Transverse colon (tissue), 4 donors: ENCODE measurements at regions not wholly inside any gene's neighbourhood (a gene's known extent, or its start where the extent isn't known, plus 50 kb on each side); places are given as distances from the start of the nearest gene placed in this dataset.

Experiments used
- DNase-seq: peaks from one replicate; pipeline ENCODE4 v3.0.0-alpha.2; 2019
- H3K27ac ChIP-seq, 4 donors: fragments of 200-600 bp; sonication (generic); 2 replicates each; pipeline ENCODE4 v1.5.1; 2016 to 2018; ENCODE audit warnings: inconsistent platforms in 4 of 4
- H3K27me3 ChIP-seq: fragments of 200-600 bp; sonication (generic); 2 replicates; pipeline ENCODE4 v1.5.1; 2017; ENCODE audit warnings: inconsistent platforms
- H3K36me3 ChIP-seq, 4 donors: fragments of 200-600 bp; sonication (generic); 2 replicates each; pipeline ENCODE4 v1.5.1; 2017 to 2019; ENCODE audit warnings: inconsistent platforms in 4 of 4
- H3K4me1 ChIP-seq, 4 donors: fragments of 200-600 bp; sonication (generic); 2 replicates each; pipeline ENCODE4 v1.5.1; 2017 to 2020; ENCODE audit warnings: inconsistent platforms in 4 of 4
- H3K4me3 ChIP-seq, 4 donors: fragments of 200-600 bp; sonication (generic); 1 replicate in 1 of 4; 2 replicates in 3 of 4; pipeline versions ENCODE4 v1.5.1 to v1.6.1; 2017 to 2019; ENCODE audit warnings: inconsistent platforms in 4 of 4
- H3K9me3 ChIP-seq, 2 donors: fragments of 200-600 bp; sonication (generic); 2 replicates each; pipeline ENCODE4 v1.5.1; 2017 to 2019; ENCODE audit warnings: inconsistent platforms in 2 of 2
- CTCF ChIP-seq, 5 experiments: fragments of 200-600 bp in 3 of 5; fragments of 450-650 bp in 2 of 5; sonication (generic) in 3 of 5; IDR thresholded peaks; 1 replicate in 2 of 5; 2 replicates in 3 of 5; pipeline ENCODE4 v1.5.1; 2016 to 2017; ENCODE audit warnings: antibody characterized with exemption in 5 of 5, inconsistent platforms in 3 of 5, mild to moderate bottlenecking in 2 of 5, moderate library complexity in 1 of 5
- EP300 ChIP-seq: sonication (generic); formaldehyde crosslinking; IDR thresholded peaks from one replicate; pipeline ENCODE4 v1.6.1; 2017; ENCODE audit warnings: antibody characterized with exemption, low read depth
- POLR2A ChIP-seq: fragments of 450-650 bp; IDR thresholded peaks from one replicate; pipeline ENCODE4 v1.6.1; 2016; ENCODE audit warnings: antibody characterized with exemption, mild to moderate bottlenecking, moderate library complexity
- POLR2AphosphoS5 ChIP-seq, 3 donors: sonication (generic); formaldehyde crosslinking; IDR thresholded peaks; one replicate each; pipeline ENCODE4 v1.6.1; 2016; ENCODE audit warnings: antibody characterized with exemption in 3 of 3
- WGBS, 2 donors: methylation state at CpG; one replicate each; pipeline ENCODE4 v1.1.5; 2018; ENCODE audit warnings: low coverage in 1 of 2; 5-methylcytosine and 5-hydroxymethylcytosine counted together
- in situ Hi-C, 4 donors: fragments of 200-750 bp; cut with MboI; loops; one replicate each; pipeline versions ENCODE4 v1.15.0 to v1.15.1; 2017; ENCODE audit warnings: low sequenced_read_pairs in 3 of 4, low pct_ligation_motif_present in 1 of 4, low pct_unique_long_range_greater_than_20kb in 1 of 4
- intact Hi-C: fragments of 100-400 bp; cut with DNase I; formaldehyde crosslinking; loops from one replicate; pipeline ENCODE4 v1.15.1; 2023; ENCODE audit warnings: low total_unique reads

GRCh38 chr10:9621216-9621615, 1396.5 kb upstream of the CELF2 start:
- Histone ChIP-seq H3K4me3 (no peak overlapping the region), H3K4me1 (peaks cover 0 to 3% (median 0%) of the 10 kb centered on the region in 4 donors), H3K27ac (no peak overlapping the region), H3K27me3 (no peaks in the 10 kb centered on the region), H3K9me3 (no peaks in the 10 kb centered on the region), H3K36me3 (no peaks in the 10 kb centered on the region)
- WGBS, 2 donors, result 43 to 63% methylated on average over 4 to 6 of the region's 6 CpGs
- no peak for DNase-seq
- no peak for TF ChIP-seq CTCF (IDR thresholded peaks at IDR 0.05)
- TF ChIP-seq POLR2A, result no peak
- TF ChIP-seq POLR2AphosphoS5 (IDR thresholded peaks at IDR 0.05), result no peak
- TF ChIP-seq EP300, result no peak
- intact Hi-C loops (no loop called here), in situ Hi-C loops (loop anchor here in 1 of 4 donors (25.0 kb wide), 1 partner anchor 1416 kb away; no protein-coding TSS in a partner anchor)

- TF ChIP-seq CTCF (IDR thresholded peaks at IDR 0.05) (no peak), EP300 (no peak), POLR2AphosphoS5 (IDR thresholded peaks at IDR 0.05) (no peak), POLR2A (no peak)
- intact Hi-C loops, result no loop called here
- no peaks in the 10 kb centered on the region for H3K27me3 ChIP-seq
These were observed 1392.4 kb upstream of the CELF2 start for GRCh38 chr10:9625304-9625703.

GRCh38 chr10:9634466-9634865, 1383.2 kb upstream of the CELF2 start:
- no peak for DNase-seq
- intact Hi-C loops (no loop called here), in situ Hi-C loops (no loop called here)
- H3K9me3 ChIP-seq, result no peaks in the 10 kb centered on the region
- H3K27me3 ChIP-seq, result no peaks in the 10 kb centered on the region
- no peaks in the 10 kb centered on the region for H3K4me1 ChIP-seq
- no peak overlapping the region for H3K27ac ChIP-seq
- WGBS, 2 donors, result 59 to 65% methylated on average over 3 of the region's 3 CpGs
- H3K36me3 ChIP-seq, result no peaks in the 10 kb centered on the region
- no peak overlapping the region for H3K4me3 ChIP-seq
- TF ChIP-seq CTCF (IDR thresholded peaks at IDR 0.05) (no peak), POLR2A (no peak), EP300 (no peak), POLR2AphosphoS5 (IDR thresholded peaks at IDR 0.05) (no peak)

More at GRCh38 chr10:9625304-9625703, 1392.4 kb upstream of the CELF2 start:
- H3K27ac ChIP-seq, result no peak overlapping the region
- no peak overlapping the region for H3K4me3 ChIP-seq
- no peaks in the 10 kb centered on the region for H3K36me3 ChIP-seq
- no peaks in the 10 kb centered on the region for H3K9me3 ChIP-seq
- no peak for DNase-seq
- peaks cover 0 to 3% (median 0%) of the 10 kb centered on the region in 4 donors for H3K4me1 ChIP-seq
- in situ Hi-C loops, result no loop called here

GRCh38 chr10:9635691-9636090, 1382.0 kb upstream of the CELF2 start:
- intact Hi-C loops, result no loop called here
- TF ChIP-seq EP300 (no peak), POLR2AphosphoS5 (IDR thresholded peaks at IDR 0.05) (no peak), POLR2A (no peak), CTCF (IDR thresholded peaks at IDR 0.05) (no peak)
- Histone ChIP-seq H3K27me3 (no peaks in the 10 kb centered on the region), H3K4me1 (no peaks in the 10 kb centered on the region), H3K4me3 (no peak overlapping the region), H3K9me3 (no peaks in the 10 kb centered on the region), H3K36me3 (no peaks in the 10 kb centered on the region), H3K27ac (no peak overlapping the region)
- DNase-seq, result no peak
- 48 to 54% methylated on average over 2 of the region's 2 CpGs for WGBS, 2 donors
- in situ Hi-C loops, result no loop called here
